ENCODE measurements at regions not wholly inside any gene's neighbourhood (a gene's known extent, or its start where the extent isn't known, plus 50 kb on each side); places are given as distances from the start of the nearest gene placed in this dataset.

DNA sequence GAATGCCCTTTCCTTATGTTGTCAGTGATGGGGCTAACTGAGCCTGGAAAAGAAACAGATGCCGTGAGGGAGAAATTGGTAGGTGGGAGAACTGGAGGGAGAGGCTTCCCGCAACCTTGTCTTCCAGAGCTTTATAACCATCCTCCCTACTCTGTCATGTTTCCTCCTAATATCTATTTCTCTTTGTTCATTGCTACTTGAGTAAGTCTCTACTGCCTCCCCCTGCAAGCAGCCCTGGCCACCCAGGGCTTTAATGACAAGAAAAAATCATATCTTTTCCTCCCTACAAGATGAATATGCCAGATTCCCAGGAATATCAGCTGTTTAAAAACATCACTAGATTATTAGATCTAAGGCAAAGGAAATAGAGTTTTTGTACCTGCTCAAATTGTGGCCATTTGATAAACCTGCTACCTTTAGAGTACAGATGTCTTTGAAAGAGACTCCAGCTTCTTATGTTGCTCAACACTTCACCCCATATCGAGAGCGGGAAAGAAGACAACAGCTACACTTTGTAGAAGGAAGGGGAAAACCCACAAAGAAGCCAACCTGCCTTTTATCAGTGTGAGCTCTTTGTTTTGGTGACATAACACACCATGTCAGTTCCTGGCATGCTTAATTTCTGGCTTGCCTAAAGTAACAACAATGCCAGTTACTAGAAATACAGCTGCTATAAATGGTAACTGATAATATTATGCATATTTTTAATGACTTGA lies 186.6 kb upstream of the LEF1 start:
- no peaks in the 10 kb centered on the region for H3K36me3 ChIP-seq (ENCODE audit: control insufficient read depth, insufficient read depth, low read length)
- intact Hi-C loops (cut with micrococcal nuclease; ENCODE audit: unreplicated experiment), result no loop called here
- peaks cover 20% of the 10 kb centered on the region for H3K4me1 Mint-ChIP-seq (ENCODE audit: low read depth, unreplicated experiment)

GRCh38 chr4:108352664-108353308 lies 184.1 kb upstream of the LEF1 start:
- ChIA-PET CTCF (interaction anchor here (0.7 to 1.0 kb wide), 2 partner anchors 9 to 33 kb away, joined by 4 to 9 read pairs; no protein-coding TSS in a partner anchor), POLR2A (no interaction called here)
- no peaks in the 10 kb centered on the region for H3K9me3 Mint-ChIP-seq (ENCODE audit: unreplicated experiment)
- Histone ChIP-seq H3K36me3 (ENCODE audit: control insufficient read depth, insufficient read depth, low read length) (no peaks in the 10 kb centered on the region), H3K9me3 (no peaks in the 10 kb centered on the region), H3K4me1 (peaks cover 28% of the 10 kb centered on the region), H3K27me3 (replicated peaks; ENCODE audit: control insufficient read depth, insufficient read depth, low read length) (no peaks in the 10 kb centered on the region), H3K4me3 (ENCODE audit: low read depth, low read length) (no peak overlapping the region)
- intact Hi-C loops (cut with micrococcal nuclease; ENCODE audit: unreplicated experiment), result loop anchor here (1.0 to 5.0 kb wide), 3 partner anchors 9 to 185 kb away; partner anchors contain the start of gene LEF1
- peaks cover 20% of the 10 kb centered on the region for H3K4me1 Mint-ChIP-seq (ENCODE audit: low read depth, unreplicated experiment)
- BruUV-seq (replicated peaks), result no TSS peak
- H3K36me3 Mint-ChIP-seq (ENCODE audit: insufficient read depth, unreplicated experiment), result no peaks in the 10 kb centered on the region
- TF ChIP-seq, protein P1, sequence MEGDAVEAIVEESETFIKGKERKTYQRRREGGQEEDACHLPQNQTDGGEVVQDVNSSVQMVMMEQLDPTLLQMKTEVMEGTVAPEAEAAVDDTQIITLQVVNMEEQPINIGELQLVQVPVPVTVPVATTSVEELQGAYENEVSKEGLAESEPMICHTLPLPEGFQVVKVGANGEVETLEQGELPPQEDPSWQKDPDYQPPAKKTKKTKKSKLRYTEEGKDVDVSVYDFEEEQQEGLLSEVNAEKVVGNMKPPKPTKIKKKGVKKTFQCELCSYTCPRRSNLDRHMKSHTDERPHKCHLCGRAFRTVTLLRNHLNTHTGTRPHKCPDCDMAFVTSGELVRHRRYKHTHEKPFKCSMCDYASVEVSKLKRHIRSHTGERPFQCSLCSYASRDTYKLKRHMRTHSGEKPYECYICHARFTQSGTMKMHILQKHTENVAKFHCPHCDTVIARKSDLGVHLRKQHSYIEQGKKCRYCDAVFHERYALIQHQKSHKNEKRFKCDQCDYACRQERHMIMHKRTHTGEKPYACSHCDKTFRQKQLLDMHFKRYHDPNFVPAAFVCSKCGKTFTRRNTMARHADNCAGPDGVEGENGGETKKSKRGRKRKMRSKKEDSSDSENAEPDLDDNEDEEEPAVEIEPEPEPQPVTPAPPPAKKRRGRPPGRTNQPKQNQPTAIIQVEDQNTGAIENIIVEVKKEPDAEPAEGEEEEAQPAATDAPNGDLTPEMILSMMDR (IDR thresholded peaks at IDR 0.05; ENCODE audit: insufficient read depth in 1 of 2, low read depth in 1 of 2, low read length in 1 of 2, severe bottlenecking in 1 of 2, unreplicated experiment in 1 of 2), result no peak
- no peaks in the 10 kb centered on the region for H3K27me3 Mint-ChIP-seq (ENCODE audit: insufficient read depth, unreplicated experiment)
- peak in 1 of 2 experiments; percentile 19 for DNase-seq
- H3K4me3 Mint-ChIP-seq (ENCODE audit: unreplicated experiment), result peak overlapping the region; percentile 45
- peak overlapping the region; percentile 73 for H3K27ac Mint-ChIP-seq (ENCODE audit: unreplicated experiment)

More for the DNA sequence above, 186.6 kb upstream of the LEF1 start:
- Histone ChIP-seq H3K4me1 (peaks cover 28% of the 10 kb centered on the region), H3K27me3 (replicated peaks; ENCODE audit: control insufficient read depth, insufficient read depth, low read length) (no peaks in the 10 kb centered on the region), H3K9me3 (no peaks in the 10 kb centered on the region), H3K4me3 (ENCODE audit: low read depth, low read length) (no peak overlapping the region)
- no peaks in the 10 kb centered on the region for H3K36me3 Mint-ChIP-seq (ENCODE audit: insufficient read depth, unreplicated experiment)
- POLR2A ChIA-PET, result no interaction called here
- no peak for DNase-seq
- no peak overlapping the region for H3K4me3 Mint-ChIP-seq (ENCODE audit: unreplicated experiment)
- H3K9me3 Mint-ChIP-seq (ENCODE audit: unreplicated experiment), result no peaks in the 10 kb centered on the region
- H3K27me3 Mint-ChIP-seq (ENCODE audit: insufficient read depth, unreplicated experiment), result no peaks in the 10 kb centered on the region
- H3K27ac Mint-ChIP-seq (ENCODE audit: unreplicated experiment), result no peak overlapping the region
- BruUV-seq (replicated peaks), result no TSS peak
- CTCF ChIA-PET, result no interaction called here
- TF ChIP-seq, protein P1 (IDR thresholded peaks at IDR 0.05; ENCODE audit: insufficient read depth in 1 of 2, low read depth in 1 of 2, low read length in 1 of 2, severe bottlenecking in 1 of 2, unreplicated experiment in 1 of 2), result no peak

DNA sequence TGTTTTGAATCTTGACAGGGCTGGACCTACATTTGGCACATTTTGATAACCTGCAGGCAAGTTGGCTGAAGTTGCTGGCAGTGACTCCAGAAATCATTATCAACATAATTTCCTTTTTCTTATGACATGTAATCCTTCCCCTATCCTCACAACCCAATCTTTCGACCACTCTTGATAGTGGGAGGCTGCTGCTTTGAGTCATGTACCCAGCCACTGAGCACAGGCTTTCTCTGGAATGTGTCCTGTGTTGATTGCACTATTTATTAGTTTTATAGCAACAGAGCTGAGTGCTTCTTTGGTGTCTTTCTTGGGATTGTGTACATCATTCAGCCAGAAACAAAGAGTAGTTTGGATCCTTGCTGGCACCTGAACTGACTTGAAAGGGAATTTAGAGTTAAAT lies 183.1 kb upstream of the LEF1 start:
- Mint-ChIP-seq H3K4me1 (ENCODE audit: low read depth, unreplicated experiment) (peaks cover 20% of the 10 kb centered on the region), H3K9me3 (ENCODE audit: unreplicated experiment) (no peaks in the 10 kb centered on the region), H3K36me3 (ENCODE audit: insufficient read depth, unreplicated experiment) (no peaks in the 10 kb centered on the region), H3K27me3 (ENCODE audit: insufficient read depth, unreplicated experiment) (no peaks in the 10 kb centered on the region), H3K27ac (ENCODE audit: unreplicated experiment) (peak overlapping the region; percentile 73), H3K4me3 (ENCODE audit: unreplicated experiment) (no peak overlapping the region)
- intact Hi-C loops (cut with micrococcal nuclease; ENCODE audit: unreplicated experiment), result loop anchor here (5.0 kb wide), 1 partner anchor 184 kb away; the partner anchor contains the start of gene LEF1
- DNase-seq, result no peak
- no peaks in the 10 kb centered on the region for H3K27me3 ChIP-seq (replicated peaks; ENCODE audit: control insufficient read depth, insufficient read depth, low read length)
- no peaks in the 10 kb centered on the region for H3K36me3 ChIP-seq (ENCODE audit: control insufficient read depth, insufficient read depth, low read length)
- POLR2A ChIA-PET, result no interaction called here
- no peaks in the 10 kb centered on the region for H3K9me3 ChIP-seq
- TF ChIP-seq, protein P1 (IDR thresholded peaks at IDR 0.05; ENCODE audit: insufficient read depth in 1 of 2, low read depth in 1 of 2, low read length in 1 of 2, severe bottlenecking in 1 of 2, unreplicated experiment in 1 of 2), result no peak
- CTCF ChIA-PET, result no interaction called here
- no TSS peak for BruUV-seq (replicated peaks)
- no peak overlapping the region for H3K4me3 ChIP-seq (ENCODE audit: low read depth, low read length)
- H3K4me1 ChIP-seq, result peaks cover 28% of the 10 kb centered on the region

Data from Caco-2 (cell line).